ENCODE measurements at regions not wholly inside any gene's neighbourhood (a gene's known extent, or its start where the extent isn't known, plus 50 kb on each side); places are given as distances from the start of the nearest gene placed in this dataset.

DNA sequence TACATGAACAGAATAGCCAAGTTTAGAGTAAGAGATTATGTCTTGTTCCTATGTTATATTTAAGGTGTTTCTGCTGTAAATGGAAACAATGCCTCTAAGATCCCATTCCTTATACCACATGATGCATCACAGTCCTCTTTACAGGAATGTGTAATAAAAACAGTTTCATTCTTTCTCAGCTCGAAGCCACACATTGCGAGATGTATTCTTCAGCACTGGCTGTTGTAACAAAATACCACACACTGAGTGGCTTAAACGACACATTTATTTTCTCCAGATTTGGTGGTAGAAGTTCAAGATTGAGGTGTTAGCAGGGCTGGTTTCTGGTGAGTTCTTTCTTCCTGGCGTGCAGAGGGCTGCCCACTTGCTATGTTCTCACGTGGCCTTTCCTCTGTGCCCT lies 246.2 kb downstream of the SOCS6 start:
- TF ChIP-seq POLR2AphosphoS5 (IDR thresholded peaks at IDR 0.05; ENCODE audit: low read depth, low read length) (no peak), POLR2A (IDR thresholded peaks at IDR 0.05; ENCODE audit: low read depth, low read length) (no peak), POU2F2 (IDR thresholded peaks at IDR 0.05; ENCODE audit: low read depth, low read length) (no peak)

All from GM12891 (cell line).